ENCODE measurements at regions not wholly inside any gene's neighbourhood (a gene's known extent, or its start where the extent isn't known, plus 50 kb on each side); places are given as distances from the start of the nearest gene placed in this dataset.
"Not testable (repeated sequence)": the region's sequence is repeated elsewhere in the genome, so short reads cannot be mapped to it uniquely, and the experiment has no call there.

GRCh38 chr5:122602700-122603099, 172.2 kb upstream of the SNX2 start:
- DNase-seq = no peak

- no peak for DNase-seq
Measured at GRCh38 chr5:122605236-122605635, 169.6 kb upstream of the SNX2 start.

- no peak for DNase-seq
Measured at GRCh38 chr5:122607818-122608217, 167.1 kb upstream of the SNX2 start.

- no peak for DNase-seq
Measured at GRCh38 chr5:122608222-122608621, 166.7 kb upstream of the SNX2 start.

GRCh38 chr5:122611406-122611805, 163.5 kb upstream of the SNX2 start:
- no peak for DNase-seq

GRCh38 chr5:122612901-122613300, 162.0 kb upstream of the SNX2 start:
- DNase-seq = no peak

GRCh38 chr5:122615146-122615545, 159.7 kb upstream of the SNX2 start:
- no peak for DNase-seq

GRCh38 chr5:122615832-122616231, 159.0 kb upstream of the SNX2 start:
- no peak for DNase-seq

- DNase-seq = not testable (repeated sequence)
Measured at GRCh38 chr5:122618046-122618445, 156.8 kb upstream of the SNX2 start.

- not testable (repeated sequence) for DNase-seq
Measured at GRCh38 chr5:122620768-122621167, 154.1 kb upstream of the SNX2 start.

GRCh38 chr5:122628714-122629113, 146.2 kb upstream of the SNX2 start:
- DNase-seq = not testable (repeated sequence)

- DNase-seq = no peak
Measured at GRCh38 chr5:122629121-122629677, 145.7 kb upstream of the SNX2 start.

- no peak for DNase-seq
Measured at GRCh38 chr5:122638581-122638980, 136.3 kb upstream of the SNX2 start.

GRCh38 chr5:122639033-122639432, 135.8 kb upstream of the SNX2 start:
- no peak for DNase-seq

GRCh38 chr5:122639864-122640263, 135.0 kb upstream of the SNX2 start:
- no peak for DNase-seq

- no peak for DNase-seq
Measured at GRCh38 chr5:122649080-122649479, 125.8 kb upstream of the SNX2 start.

GRCh38 chr5:122653087-122654017, 121.5 kb upstream of the SNX2 start:
- no peak for DNase-seq

- no peak for DNase-seq
Measured at GRCh38 chr5:122656160-122656559, 118.7 kb upstream of the SNX2 start.

- DNase-seq = no peak
Measured at GRCh38 chr5:122656577-122656976, 118.3 kb upstream of the SNX2 start.

GRCh38 chr5:122661496-122662180, 113.2 kb upstream of the SNX2 start:
- no peak for DNase-seq

- no peak for DNase-seq
Measured at GRCh38 chr5:122665051-122665450, 109.8 kb upstream of the SNX2 start.

GRCh38 chr5:122668552-122668951, 106.3 kb upstream of the SNX2 start:
- no peak for DNase-seq

GRCh38 chr5:122669709-122670108, 105.2 kb upstream of the SNX2 start:
- not testable (repeated sequence) for DNase-seq

- no peak for DNase-seq
Measured at GRCh38 chr5:122673343-122673742, 101.5 kb upstream of the SNX2 start.
